Ovary (tissue), 7 donors: ENCODE measurements at regions not wholly inside any gene's neighbourhood (a gene's known extent, or its start where the extent isn't known, plus 50 kb on each side); places are given as distances from the start of the nearest gene placed in this dataset.

Experiments
- DNase-seq, 5 donors: peaks; one replicate each; pipeline ENCODE4 v3.0.0-alpha.2; 2019 to 2020
- H3K27ac ChIP-seq, 2 donors: fragments of 200-600 bp; one replicate each; pipeline versions ENCODE4 v1.5.1 to v1.8.0; 2019 to 2022
- H3K27me3 ChIP-seq: fragments of 200-600 bp; one replicate; pipeline ENCODE4 v1.8.0; 2022
- H3K36me3 ChIP-seq: fragments of 200-600 bp; sonication (generic); one replicate; pipeline ENCODE4 v1.5.1; 2019
- H3K4me1 ChIP-seq: one replicate; pipeline ENCODE4 v1.8.1; 2013; ENCODE audit warnings: mild to moderate bottlenecking, moderate library complexity; ENCODE audit not compliant: insufficient read depth
- H3K4me3 ChIP-seq: fragments of 200-600 bp; sonication (generic); one replicate; pipeline ENCODE4 v1.5.1; 2017
- H3K9me3 ChIP-seq, 2 donors: fragments of 200-600 bp in 1 of 2; sonication (generic) in 1 of 2; one replicate each; pipeline versions ENCODE4 v1.5.1 to v1.8.1; 2013 to 2019; ENCODE audit warnings: mild to moderate bottlenecking in 1 of 2, moderate library complexity in 1 of 2
- CTCF ChIP-seq, 3 donors: fragments of 450-650 bp in 2 of 3; fragments of 200-600 bp in 1 of 3; IDR thresholded peaks; one replicate each; pipeline versions ENCODE4 v1.5.1 to v1.8.0; 2016 to 2022; ENCODE audit warnings: antibody characterized with exemption in 3 of 3, mild to moderate bottlenecking in 1 of 3
- EP300 ChIP-seq: sonication (generic); formaldehyde crosslinking; IDR thresholded peaks from one replicate; pipeline ENCODE4 v1.6.1; 2017; ENCODE audit warnings: antibody characterized with exemption
- POLR2A ChIP-seq: fragments of 450-650 bp; IDR thresholded peaks from one replicate; pipeline ENCODE4 v1.6.1; 2017; ENCODE audit warnings: antibody characterized with exemption, mild to moderate bottlenecking, moderate library complexity
- WGBS, 3 donors: extraction: QIAGEN DNeasy Blood & Tissue Kit in 1 of 3; methylation state at CpG; one replicate each; pipeline versions ENCODE4 v1.1.5 to v1.1.7; 2013 to 2017; 5-methylcytosine and 5-hydroxymethylcytosine counted together
- intact Hi-C, 4 donors: fragments of 100-400 bp; cut with DNase I; formaldehyde crosslinking; loops; one replicate each; pipeline versions ENCODE4 v1.11.0 to v1.15.1; 2022 to 2023
- donor health status: DM: no; HTN: no; CAD: no; lungs with moderate emphysema.
- donor health status: DM: no; HTN: no; CAD: no.
- donor health status: Bipolar disorder and iron deficiency.
- donor health status: DM: no; HTN: no; CAD: no.
- donor health status: DM: yes; HTN: yes; CAD: no.

GRCh38 chr9:18281291-18281690 lies 192.7 kb upstream of the ADAMTSL1 start:
- H3K36me3 ChIP-seq, result no peaks in the 10 kb centered on the region
- intact Hi-C loops, result no loop called here
- H3K27ac ChIP-seq, result no peak overlapping the region
- 93 to 97% (median 94%) methylated on average over 8 of the region's 8 CpGs for WGBS, 3 donors
- H3K9me3 ChIP-seq, result no peaks in the 10 kb centered on the region
- H3K4me3 ChIP-seq, result no peak overlapping the region
- no peaks in the 10 kb centered on the region for H3K4me1 ChIP-seq
- H3K27me3 ChIP-seq, result no peaks in the 10 kb centered on the region
- no peak for TF ChIP-seq CTCF (IDR thresholded peaks at IDR 0.05)
- no peak for TF ChIP-seq EP300
- no peak for TF ChIP-seq POLR2A
- DNase-seq, result no peak

GRCh38 chr9:18294229-18294628 lies 179.7 kb upstream of the ADAMTSL1 start:
- H3K27me3 ChIP-seq, result no peaks in the 10 kb centered on the region
- no peak overlapping the region for H3K27ac ChIP-seq
- DNase-seq, result no peak
- TF ChIP-seq POLR2A, result no peak
- TF ChIP-seq CTCF (IDR thresholded peaks at IDR 0.05), result no peak
- no peak for TF ChIP-seq EP300
- no peaks in the 10 kb centered on the region for H3K36me3 ChIP-seq
- H3K9me3 ChIP-seq, result no peaks in the 10 kb centered on the region
- H3K4me3 ChIP-seq, result no peak overlapping the region
- intact Hi-C loops, result no loop called here
- 50 to 69% (median 53%) methylated on average over 1 of the region's 1 CpG for WGBS, 3 donors
- no peaks in the 10 kb centered on the region for H3K4me1 ChIP-seq

GRCh38 chr9:18296702-18297055 lies 177.3 kb upstream of the ADAMTSL1 start:
- intact Hi-C loops, result no loop called here
- DNase-seq, result no peak
- no peak overlapping the region for H3K4me3 ChIP-seq
- H3K27ac ChIP-seq, result no peak overlapping the region
- no peaks in the 10 kb centered on the region for H3K9me3 ChIP-seq
- no peak for TF ChIP-seq POLR2A
- TF ChIP-seq CTCF (IDR thresholded peaks at IDR 0.05), result no peak
- TF ChIP-seq EP300, result no peak
- no peaks in the 10 kb centered on the region for H3K36me3 ChIP-seq
- H3K4me1 ChIP-seq, result no peaks in the 10 kb centered on the region
- 71 to 79% (median 79%) methylated on average over 1 of the region's 1 CpG for WGBS, 3 donors
- H3K27me3 ChIP-seq, result no peaks in the 10 kb centered on the region

GRCh38 chr9:18297056-18297841 lies 176.7 kb upstream of the ADAMTSL1 start:
- no peaks in the 10 kb centered on the region for H3K36me3 ChIP-seq
- WGBS, 3 donors, result 30 to 37% (median 33%) methylated on average over 9 of the region's 9 CpGs
- DNase-seq, result no peak
- no peaks in the 10 kb centered on the region for H3K4me1 ChIP-seq
- no peak overlapping the region for H3K27ac ChIP-seq
- H3K27me3 ChIP-seq, result no peaks in the 10 kb centered on the region
- intact Hi-C loops, result no loop called here
- no peaks in the 10 kb centered on the region for H3K9me3 ChIP-seq
- H3K4me3 ChIP-seq, result no peak overlapping the region
- TF ChIP-seq POLR2A (no peak), CTCF (IDR thresholded peaks at IDR 0.05) (no peak), EP300 (no peak)
